ENCODE measurements at regions not wholly inside any gene's neighbourhood (a gene's known extent, or its start where the extent isn't known, plus 50 kb on each side); places are given as distances from the start of the nearest gene placed in this dataset.

- no peak overlapping the region for H3K27ac ChIP-seq (ENCODE audit: low read length)
- no peaks in the 10 kb centered on the region for H3K4me1 Mint-ChIP-seq
- peaks cover 7 to 17% of the 10 kb centered on the region in 2 donors for H3K9me3 Mint-ChIP-seq
- H3K36me3 ChIP-seq (ENCODE audit: control insufficient read depth, insufficient read depth, low read length), result no peaks in the 10 kb centered on the region
- no peaks in the 10 kb centered on the region for H3K4me1 ChIP-seq (ENCODE audit: control insufficient read depth, insufficient read depth, low read length)
- no peak overlapping the region for H3K4me3 Mint-ChIP-seq
- intact Hi-C loops (cut with micrococcal nuclease), result no loop called here
- no peaks in the 10 kb centered on the region for H3K27me3 Mint-ChIP-seq (ENCODE audit: low read depth in 2 of 2)
- H3K27me3 ChIP-seq (ENCODE audit: control insufficient read depth, insufficient read depth, low read length), result no peaks in the 10 kb centered on the region
- no peaks in the 10 kb centered on the region for H3K9me3 ChIP-seq (ENCODE audit: control insufficient read depth, insufficient read depth, low read length)
- no peaks in the 10 kb centered on the region for H3K36me3 Mint-ChIP-seq
- no peak for ATAC-seq
- TF ChIP-seq CTCF (IDR thresholded peaks at IDR 0.05), result no peak
- no peak for DNase-seq
- no peak overlapping the region for H3K27ac Mint-ChIP-seq
- WGBS (ENCODE audit: insufficient coverage), result 52% methylated on average over 3 of the region's 3 CpGs
- no peak overlapping the region for H3K4me3 ChIP-seq (ENCODE audit: low read length)
Measured at GRCh38 chr7:88665892-88666514, 93.5 kb upstream of the ZNF804B start.

DNA sequence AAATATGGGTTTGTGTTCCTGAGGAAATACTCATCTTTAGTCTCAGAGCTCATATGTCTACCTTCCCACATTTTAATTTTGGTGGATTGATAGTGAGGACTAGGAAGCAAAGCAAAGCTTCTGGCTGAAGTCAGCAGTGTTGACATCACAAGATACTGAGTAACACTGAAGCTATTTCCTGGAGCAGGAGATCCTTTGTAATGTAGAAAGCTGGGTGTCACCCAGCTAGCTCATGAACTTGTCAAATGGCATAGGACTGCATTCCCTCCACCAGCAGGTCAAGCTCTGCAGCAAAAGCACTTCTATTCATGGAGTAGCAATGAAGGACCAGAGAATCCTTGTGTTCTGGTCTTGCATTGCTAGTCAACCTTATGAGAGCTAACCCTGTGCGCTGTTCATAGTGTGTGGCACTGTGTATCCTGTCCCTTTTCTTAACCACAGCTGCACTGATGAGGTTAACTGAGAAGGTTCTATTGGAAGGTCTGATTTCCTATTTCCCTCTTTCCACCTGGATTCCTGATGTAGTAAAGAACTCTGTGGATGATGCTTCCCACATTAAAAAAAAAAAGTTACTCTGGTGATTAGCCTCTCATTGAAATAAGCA is 94.8 kb upstream of the ZNF804B start:
- Mint-ChIP-seq H3K27ac (no peak overlapping the region), H3K36me3 (no peaks in the 10 kb centered on the region), H3K4me3 (no peak overlapping the region), H3K4me1 (no peaks in the 10 kb centered on the region), H3K9me3 (peaks cover 4 to 11% of the 10 kb centered on the region in 2 donors), H3K27me3 (ENCODE audit: low read depth in 2 of 2) (no peaks in the 10 kb centered on the region)
- DNase-seq (no peak), ATAC-seq (no peak)
- H3K4me1 ChIP-seq (ENCODE audit: control insufficient read depth, insufficient read depth, low read length), result no peaks in the 10 kb centered on the region
- intact Hi-C loops (cut with micrococcal nuclease), result no loop called here
- no peaks in the 10 kb centered on the region for H3K36me3 ChIP-seq (ENCODE audit: control insufficient read depth, insufficient read depth, low read length)
- no peaks in the 10 kb centered on the region for H3K27me3 ChIP-seq (ENCODE audit: control insufficient read depth, insufficient read depth, low read length)
- H3K9me3 ChIP-seq (ENCODE audit: control insufficient read depth, insufficient read depth, low read length), result no peaks in the 10 kb centered on the region
- no peak overlapping the region for H3K27ac ChIP-seq (ENCODE audit: low read length)
- H3K4me3 ChIP-seq (ENCODE audit: low read length), result no peak overlapping the region
- TF ChIP-seq CTCF (IDR thresholded peaks at IDR 0.05), result no peak
- WGBS (ENCODE audit: insufficient coverage), result 91% methylated on average over 1 of the region's 1 CpG

- Mint-ChIP-seq H3K27me3 (ENCODE audit: low read depth in 2 of 2) (no peaks in the 10 kb centered on the region), H3K36me3 (no peaks in the 10 kb centered on the region), H3K9me3 (peaks cover 3 to 4% of the 10 kb centered on the region in 2 donors), H3K27ac (no peak overlapping the region), H3K4me1 (no peaks in the 10 kb centered on the region), H3K4me3 (no peak overlapping the region)
- Histone ChIP-seq H3K9me3 (ENCODE audit: control insufficient read depth, insufficient read depth, low read length) (no peaks in the 10 kb centered on the region), H3K4me1 (ENCODE audit: control insufficient read depth, insufficient read depth, low read length) (no peaks in the 10 kb centered on the region), H3K27ac (ENCODE audit: low read length) (no peak overlapping the region), H3K4me3 (ENCODE audit: low read length) (no peak overlapping the region), H3K27me3 (ENCODE audit: control insufficient read depth, insufficient read depth, low read length) (no peaks in the 10 kb centered on the region), H3K36me3 (ENCODE audit: control insufficient read depth, insufficient read depth, low read length) (no peaks in the 10 kb centered on the region)
- intact Hi-C loops (cut with micrococcal nuclease), result no loop called here
- WGBS (ENCODE audit: insufficient coverage), result 100% methylated on average over 2 of the region's 3 CpGs
- no peak for TF ChIP-seq CTCF (IDR thresholded peaks at IDR 0.05)
- ATAC-seq (no peak), DNase-seq (no peak)
Measured at GRCh38 chr7:88661921-88662320, 97.6 kb upstream of the ZNF804B start.

DNA sequence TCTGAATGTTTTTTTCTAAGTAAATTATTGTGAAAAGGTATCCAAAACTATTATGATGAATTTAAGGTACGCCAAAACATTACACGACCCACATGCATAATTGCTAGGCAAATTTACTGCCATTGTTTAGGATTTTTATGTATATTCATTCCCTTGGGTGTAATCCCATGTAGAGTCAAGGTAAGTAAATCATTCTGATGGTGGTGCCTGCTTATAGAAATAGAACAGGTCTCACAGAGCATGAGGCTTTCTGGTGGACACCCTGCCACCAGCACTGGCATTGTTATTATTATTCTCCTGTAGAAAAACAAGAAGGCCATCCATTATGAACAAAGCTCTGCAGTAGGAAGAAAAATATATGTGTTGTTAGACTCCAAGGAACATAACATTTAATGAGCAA is 111.7 kb upstream of the ZNF804B start:
- H3K36me3 Mint-ChIP-seq, result no peaks in the 10 kb centered on the region
- H3K9me3 ChIP-seq (ENCODE audit: control insufficient read depth, insufficient read depth, low read length), result no peaks in the 10 kb centered on the region
- no peaks in the 10 kb centered on the region for H3K27me3 ChIP-seq (ENCODE audit: control insufficient read depth, insufficient read depth, low read length)
- H3K4me1 Mint-ChIP-seq, result no peaks in the 10 kb centered on the region
- WGBS (ENCODE audit: insufficient coverage), result 91% methylated on average over 2 of the region's 2 CpGs
- no peaks in the 10 kb centered on the region for H3K27me3 Mint-ChIP-seq (ENCODE audit: low read depth in 2 of 2)
- no peaks in the 10 kb centered on the region for H3K36me3 ChIP-seq (ENCODE audit: control insufficient read depth, insufficient read depth, low read length)
- no peaks in the 10 kb centered on the region for H3K4me1 ChIP-seq (ENCODE audit: control insufficient read depth, insufficient read depth, low read length)
- ATAC-seq, result no peak
- H3K9me3 Mint-ChIP-seq, result peaks cover 10 to 19% of the 10 kb centered on the region in 2 donors
- no peak overlapping the region for H3K4me3 Mint-ChIP-seq
- no peak for DNase-seq
- no peak overlapping the region for H3K27ac Mint-ChIP-seq
- intact Hi-C loops (cut with micrococcal nuclease), result no loop called here
- no peak overlapping the region for H3K27ac ChIP-seq (ENCODE audit: low read length)
- TF ChIP-seq CTCF (IDR thresholded peaks at IDR 0.05), result no peak
- no peak overlapping the region for H3K4me3 ChIP-seq (ENCODE audit: low read length)
